T-helper 1 cell (primary cell): ENCODE measurements at regions not wholly inside any gene's neighbourhood (a gene's known extent, or its start where the extent isn't known, plus 50 kb on each side); places are given as distances from the start of the nearest gene placed in this dataset.
"Not testable (repeated sequence)": the region's sequence is repeated elsewhere in the genome, so short reads cannot be mapped to it uniquely, and the experiment has no call there.

Experiments
- DNase-seq, 5 donors: peaks; one replicate each; pipeline ENCODE4 v3.0.0-alpha.2; 2012 to 2020

GRCh38 chr4:188665491-188666457, 526.5 kb downstream of the TRIML1 start:
- no peak for DNase-seq

- not testable (repeated sequence) for DNase-seq
Observed at GRCh38 chr4:188678691-188679090, 539.5 kb downstream of the TRIML1 start.

GRCh38 chr4:188680004-188680666, 540.9 kb downstream of the TRIML1 start:
- no peak for DNase-seq

GRCh38 chr4:188680667-188681063, 541.4 kb downstream of the TRIML1 start:
- no peak for DNase-seq

DNA sequence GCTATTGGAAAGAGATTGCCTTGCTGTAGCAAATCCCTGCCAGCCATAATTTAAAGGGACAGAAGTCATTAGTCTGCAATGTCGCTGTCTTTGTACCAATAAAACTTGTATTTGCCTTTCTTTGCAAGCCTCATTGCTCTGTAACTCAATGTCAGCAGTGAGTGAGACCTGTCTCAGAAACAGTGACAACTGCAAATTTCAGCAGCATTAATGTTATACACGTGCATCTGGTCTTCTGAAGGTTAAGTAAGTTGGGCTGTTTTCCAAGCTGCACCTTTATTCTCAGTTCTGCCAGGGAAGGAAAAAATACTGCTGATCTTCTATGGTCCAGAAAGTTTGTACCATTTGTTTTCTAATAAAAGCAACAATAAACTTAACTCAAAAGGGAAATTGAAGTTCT, 543.1 kb downstream of the TRIML1 start:
- no peak for DNase-seq

DNA sequence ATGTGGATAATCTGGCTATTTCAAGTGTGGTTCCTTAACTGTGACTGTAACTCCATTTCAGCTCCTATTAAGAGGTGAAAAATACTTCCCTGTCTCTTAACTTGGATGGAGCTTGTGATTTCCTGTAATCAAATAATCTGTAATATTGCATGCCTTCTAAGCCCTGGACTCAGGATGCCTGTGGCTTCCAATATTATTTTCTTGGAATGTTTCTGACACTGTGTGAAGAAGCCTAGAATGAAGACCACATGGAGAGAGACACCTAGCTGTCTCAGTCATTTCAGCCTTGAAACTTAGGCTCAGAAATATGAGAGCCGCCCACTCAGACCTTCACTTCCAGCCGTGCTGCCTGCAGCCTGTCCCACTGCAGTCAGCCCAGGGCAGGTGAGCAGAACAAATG, 544.3 kb downstream of the TRIML1 start:
- no peak for DNase-seq

DNA sequence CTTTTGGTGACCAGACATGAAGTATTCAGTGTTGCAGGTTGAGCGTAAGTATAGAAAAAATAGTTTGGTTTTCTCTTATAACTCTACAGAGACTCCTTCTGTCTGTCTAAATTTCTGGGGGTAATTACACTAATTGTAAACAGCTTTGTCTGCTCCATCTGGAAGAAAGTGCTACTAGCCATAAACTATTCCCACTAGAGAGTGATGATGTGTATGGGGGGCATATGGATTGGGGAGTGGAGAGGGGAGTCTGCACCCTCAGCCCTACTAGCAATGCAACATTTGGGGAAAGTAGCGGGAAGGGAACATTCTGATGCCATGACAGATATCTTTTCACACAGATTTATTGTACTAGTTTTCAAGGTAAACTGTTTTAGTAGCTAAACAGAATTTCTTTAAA, 549.7 kb downstream of the TRIML1 start:
- no peak for DNase-seq

DNA sequence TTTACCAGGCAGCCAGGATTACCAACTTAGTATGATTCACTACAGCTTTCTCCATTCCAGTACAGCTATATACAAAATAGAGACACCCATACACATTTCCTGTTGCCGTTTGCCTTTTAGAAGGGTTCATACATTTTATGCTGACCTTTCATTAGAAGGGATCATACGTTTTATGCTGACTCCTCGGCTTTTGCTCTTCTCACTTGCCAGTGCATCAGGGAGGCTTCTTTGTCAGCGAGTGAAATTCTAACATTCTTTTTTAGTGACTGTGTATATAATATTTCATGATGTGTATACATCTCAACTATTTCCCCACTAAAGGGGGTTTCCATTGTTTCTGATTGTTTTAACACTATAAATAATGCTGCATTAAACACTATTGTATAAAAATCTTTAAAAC, 552.6 kb downstream of the TRIML1 start:
- no peak for DNase-seq

DNA sequence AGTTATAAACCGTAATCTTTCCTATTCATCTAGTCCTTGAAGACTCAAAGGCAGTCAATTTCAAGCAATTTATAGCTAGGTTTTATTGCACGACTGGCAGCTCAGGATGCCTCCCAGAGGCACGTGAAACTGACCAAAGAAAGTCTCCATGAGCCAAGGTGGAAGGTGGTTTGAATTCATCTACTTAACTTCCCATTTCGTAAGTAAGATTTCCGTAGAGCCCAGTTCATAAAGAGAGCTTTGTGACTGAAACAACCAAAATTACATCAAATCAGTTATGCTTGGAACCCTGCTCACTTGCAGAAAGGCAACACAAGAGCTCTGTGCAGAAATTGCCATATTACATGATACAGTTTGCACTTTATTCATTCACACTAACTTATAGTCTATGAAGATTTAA, 556.0 kb downstream of the TRIML1 start:
- DNase-seq: no peak

DNA sequence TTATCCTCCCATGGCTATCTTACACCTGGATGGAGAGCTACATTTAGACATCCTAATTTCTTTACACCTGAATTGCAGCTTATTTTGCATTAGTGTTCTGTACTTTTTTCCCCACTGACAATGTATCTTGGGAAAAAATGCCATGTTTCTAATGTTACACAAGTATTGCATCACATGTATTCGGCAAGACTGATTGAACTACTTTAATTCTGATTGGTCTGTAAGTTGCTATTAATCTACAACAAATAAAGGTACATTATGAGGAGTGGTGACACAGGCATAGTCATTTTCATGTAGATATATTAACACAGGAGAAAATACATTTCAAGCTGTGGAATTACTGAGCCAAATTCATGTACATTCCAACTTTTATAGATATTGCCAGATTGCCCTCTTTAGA, 558.0 kb downstream of the TRIML1 start:
- DNase-seq: no peak

- DNase-seq: no peak
Observed at GRCh38 chr4:188701952-188702351, 562.7 kb downstream of the TRIML1 start.

DNA sequence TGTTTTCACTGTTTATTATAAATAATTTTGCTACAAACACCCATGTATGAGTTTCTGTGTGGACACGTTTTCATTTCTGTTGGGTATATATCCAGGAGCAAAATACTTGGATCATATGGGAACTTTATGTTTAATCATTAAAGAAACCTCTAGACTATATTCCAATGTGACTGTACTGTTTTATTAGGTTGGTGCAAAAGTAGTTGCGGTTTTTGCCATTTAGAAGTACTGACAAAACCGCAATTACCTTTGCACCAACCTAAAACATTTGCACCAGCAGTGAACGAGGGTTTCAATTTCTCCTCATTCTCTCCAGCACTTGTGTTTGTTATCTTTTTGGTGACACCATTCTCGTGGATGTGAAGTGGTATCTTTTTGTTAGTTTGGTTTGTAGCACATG, 565.0 kb downstream of the TRIML1 start:
- DNase-seq: no peak

- DNase-seq: no peak
Observed at GRCh38 chr4:188707036-188707435, 567.8 kb downstream of the TRIML1 start.

- no peak for DNase-seq
Observed at GRCh38 chr4:188714501-188714900, 575.3 kb downstream of the TRIML1 start.

DNA sequence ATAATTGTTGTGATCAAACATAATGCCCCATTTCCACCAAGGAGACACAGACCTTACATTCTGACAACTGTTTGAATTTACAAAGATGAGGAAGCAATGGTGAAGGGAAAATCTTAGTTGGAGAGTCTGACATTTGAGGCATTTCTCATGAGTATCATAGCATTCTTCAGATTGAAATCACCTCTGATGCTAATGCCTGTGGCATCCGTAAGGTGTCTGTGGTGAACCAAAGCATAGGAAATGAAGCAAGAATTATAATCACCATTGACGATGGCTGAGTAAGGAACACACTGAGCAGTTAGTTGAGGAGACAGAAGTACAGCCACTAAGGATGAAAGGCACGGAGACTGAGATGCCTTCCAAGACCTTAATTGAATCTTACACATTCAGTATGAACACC, 575.7 kb downstream of the TRIML1 start:
- DNase-seq: no peak

GRCh38 chr4:188717661-188718060, 578.4 kb downstream of the TRIML1 start:
- DNase-seq: no peak

DNA sequence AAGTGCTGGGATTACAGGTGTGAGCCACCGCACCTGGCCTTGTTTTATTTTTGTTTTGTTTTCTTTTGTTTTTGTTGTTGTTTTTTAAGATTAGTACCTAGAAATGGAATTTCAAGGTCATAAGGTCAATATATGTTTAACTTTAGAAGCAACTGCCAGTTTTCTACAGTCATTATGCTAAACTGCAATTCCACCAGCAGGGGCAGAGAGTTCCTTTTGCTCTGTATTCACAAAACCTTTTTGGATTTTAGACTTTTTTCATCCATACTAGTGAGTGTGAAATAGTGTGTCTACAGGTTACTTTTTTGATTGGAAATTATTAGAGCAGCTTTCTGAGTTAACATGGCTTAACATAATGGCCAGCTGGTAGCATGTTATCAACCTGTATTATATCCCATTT, 580.6 kb downstream of the TRIML1 start:
- DNase-seq: no peak

DNA sequence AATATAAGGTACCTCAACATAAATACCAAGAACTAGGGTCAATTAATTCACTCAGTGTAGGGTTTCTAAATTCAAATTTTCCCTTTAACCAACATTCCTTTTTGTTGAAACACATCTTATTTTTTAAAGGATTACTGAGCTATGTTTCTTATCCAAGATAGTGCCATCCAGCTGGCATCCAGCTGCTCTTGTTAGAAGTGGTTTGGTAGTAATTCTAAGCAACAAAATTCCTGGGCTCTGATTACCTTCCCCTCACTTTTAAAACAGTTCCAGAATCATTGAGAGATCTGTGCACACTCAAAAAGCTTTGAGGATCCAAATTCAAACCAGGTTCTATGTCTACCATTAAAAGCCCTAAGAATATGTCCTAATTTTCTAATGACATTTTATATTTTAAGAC, 583.7 kb downstream of the TRIML1 start:
- DNase-seq: no peak

- DNase-seq: no peak
Observed at GRCh38 chr4:188727746-188728145, 588.5 kb downstream of the TRIML1 start.

DNA sequence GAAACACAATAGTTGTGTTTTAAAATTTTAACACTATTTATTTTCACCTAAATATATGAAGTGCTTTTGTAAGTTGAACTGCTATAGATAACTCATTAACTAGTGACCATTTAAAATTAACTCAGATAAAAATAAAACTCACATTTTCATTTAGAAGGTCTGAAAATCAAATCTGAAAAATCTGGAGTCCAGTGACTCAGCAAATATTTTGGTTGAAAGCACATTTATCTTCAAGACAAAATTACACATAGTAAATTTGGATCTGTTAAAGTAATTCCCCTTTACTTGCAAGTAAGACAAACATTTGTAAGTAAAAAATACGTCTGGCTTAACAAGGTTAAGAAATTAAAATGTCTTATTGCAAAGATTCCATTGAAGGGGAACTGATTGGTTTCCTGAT, 589.1 kb downstream of the TRIML1 start:
- DNase-seq: no peak

- no peak for DNase-seq
Observed at GRCh38 chr4:188732131-188732530, 592.9 kb downstream of the TRIML1 start.

- DNase-seq: no peak
Observed at GRCh38 chr4:188735082-188735481, 595.8 kb downstream of the TRIML1 start.

DNA sequence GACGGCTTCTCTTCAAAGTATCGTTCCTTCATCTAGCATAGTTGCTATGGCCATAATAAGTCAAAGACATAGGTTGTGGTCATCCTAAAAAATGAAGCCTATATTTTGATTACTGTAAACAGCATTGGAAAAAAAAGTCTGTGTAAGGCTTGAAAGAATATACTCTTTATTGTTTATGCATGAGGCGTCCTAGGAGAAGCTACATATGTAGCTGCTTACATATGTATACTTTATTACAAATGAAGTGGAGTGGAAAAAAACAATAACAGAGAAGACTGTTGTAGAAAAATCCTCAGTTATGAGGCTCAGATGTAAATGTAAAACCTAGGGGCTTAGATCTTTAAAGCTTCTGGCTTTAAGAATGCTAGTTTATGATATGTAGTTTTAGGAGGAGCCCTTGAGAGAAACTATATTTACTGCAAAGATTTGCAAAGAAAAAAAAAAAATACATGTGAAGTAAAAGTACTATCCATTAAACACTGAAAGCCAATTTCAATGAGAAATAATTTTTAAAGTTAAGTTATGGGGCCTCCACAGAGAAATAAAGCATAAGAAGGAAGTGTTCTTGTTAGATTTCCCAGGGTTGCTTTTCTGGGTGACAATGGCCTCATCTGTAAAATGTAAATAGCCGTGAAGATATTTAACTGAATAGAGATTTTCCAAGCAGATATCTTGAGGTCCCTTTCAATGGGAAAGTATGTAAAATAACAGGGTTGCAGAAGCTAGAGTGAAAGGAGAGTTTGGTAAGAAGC, 598.2 kb downstream of the TRIML1 start:
- DNase-seq: no peak
